Osteoblast (primary cell): ENCODE measurements at regions not wholly inside any gene's neighbourhood (a gene's known extent, or its start where the extent isn't known, plus 50 kb on each side); places are given as distances from the start of the nearest gene placed in this dataset.

Experiments
- DNase-seq: peaks from one replicate; pipeline ENCODE4 v3.0.0; 2011; ENCODE audit warnings: low spot score, mixed read lengths; ENCODE audit not compliant: insufficient read length; ENCODE audit errors: missing footprints
- H2AFZ ChIP-seq: 2 replicates; pipeline ENCODE4 v1.6.0; 2011; ENCODE audit warnings: mild to moderate bottlenecking, low read length
- H3K27ac ChIP-seq: 2 replicates; pipeline ENCODE4 v1.5.1; 2011; ENCODE audit warnings: mild to moderate bottlenecking, low read depth, low read length, moderate library complexity
- H3K27me3 ChIP-seq: 2 replicates; pipeline ENCODE4 v1.6.0; 2012; ENCODE audit warnings: mild to moderate bottlenecking, control low read depth, inconsistent platforms, low read length, moderate library complexity; ENCODE audit not compliant: insufficient read depth
- H3K36me3 ChIP-seq: 2 replicates; pipeline ENCODE4 v1.5.1; 2011; ENCODE audit warnings: mild to moderate bottlenecking, low read length, control low read depth, moderate library complexity; ENCODE audit not compliant: insufficient read depth
- H3K4me1 ChIP-seq: 2 replicates; pipeline ENCODE4 v1.5.1; 2011; ENCODE audit warnings: mild to moderate bottlenecking, low read length, control low read depth, moderate library complexity; ENCODE audit not compliant: insufficient read depth
- H3K4me2 ChIP-seq: 2 replicates; pipeline ENCODE4 v1.6.0; 2011; ENCODE audit warnings: mild to moderate bottlenecking, low read length; ENCODE audit not compliant: insufficient read depth
- H3K4me3 ChIP-seq: fragments of 200-600 bp; sonication (generic); 3 replicates; pipeline ENCODE4 v1.5.1; 2012; ENCODE audit warnings: mild to moderate bottlenecking, low read length, inconsistent platforms; ENCODE audit not compliant: insufficient read depth
- H3K79me2 ChIP-seq: 2 replicates; pipeline ENCODE4 v1.6.0; 2012; ENCODE audit warnings: mild to moderate bottlenecking, low read length, control low read depth, inconsistent platforms; ENCODE audit not compliant: insufficient read depth
- H3K9me3 ChIP-seq: 2 replicates; pipeline ENCODE4 v1.5.1; 2011; ENCODE audit warnings: low read depth, low read length, control low read depth
- H4K20me1 ChIP-seq: 2 replicates; pipeline ENCODE4 v1.6.0; 2012; ENCODE audit warnings: mild to moderate bottlenecking, low read length, control low read depth; ENCODE audit not compliant: insufficient read depth
- CTCF ChIP-seq: IDR thresholded peaks from 2 replicates; pipeline ENCODE4 v1.5.1; 2011; ENCODE audit warnings: mild to moderate bottlenecking, low read depth, low read length, moderate library complexity; ENCODE audit errors: extremely low read depth

- no peaks in the 10 kb centered on the region for H3K4me1 ChIP-seq
- no peak overlapping the region for H3K4me3 ChIP-seq
- H3K27ac ChIP-seq: no peak overlapping the region
- no peaks in the 10 kb centered on the region for H3K79me2 ChIP-seq
- no peak for DNase-seq
- no peak for TF ChIP-seq CTCF
- H3K9me3 ChIP-seq: no peaks in the 10 kb centered on the region
- no peaks in the 10 kb centered on the region for H4K20me1 ChIP-seq
- H3K4me2 ChIP-seq: no peak overlapping the region
- H2AFZ ChIP-seq: no peak overlapping the region
- H3K36me3 ChIP-seq: no peaks in the 10 kb centered on the region
- no peaks in the 10 kb centered on the region for H3K27me3 ChIP-seq
These were observed 237.0 kb downstream of the TBX15 start for GRCh38 chr1:118751166-118751565.

GRCh38 chr1:118744420-118744819 is 243.7 kb downstream of the TBX15 start:
- no peak overlapping the region for H3K4me3 ChIP-seq
- no peaks in the 10 kb centered on the region for H3K36me3 ChIP-seq
- no peaks in the 10 kb centered on the region for H3K4me1 ChIP-seq
- H3K9me3 ChIP-seq: no peaks in the 10 kb centered on the region
- H3K27ac ChIP-seq: no peak overlapping the region
- DNase-seq: peak; percentile 6
- H3K79me2 ChIP-seq: no peaks in the 10 kb centered on the region
- TF ChIP-seq CTCF: no peak
- no peak overlapping the region for H2AFZ ChIP-seq
- H3K27me3 ChIP-seq: no peaks in the 10 kb centered on the region
- H3K4me2 ChIP-seq: no peak overlapping the region
- H4K20me1 ChIP-seq: no peaks in the 10 kb centered on the region

GRCh38 chr1:118739501-118739900 is 248.6 kb downstream of the TBX15 start:
- Histone ChIP-seq H3K9me3 (no peaks in the 10 kb centered on the region), H3K36me3 (no peaks in the 10 kb centered on the region), H3K27me3 (no peaks in the 10 kb centered on the region), H2AFZ (no peak overlapping the region), H3K79me2 (no peaks in the 10 kb centered on the region), H3K4me3 (no peak overlapping the region), H3K4me2 (no peak overlapping the region), H4K20me1 (no peaks in the 10 kb centered on the region), H3K4me1 (no peaks in the 10 kb centered on the region), H3K27ac (no peak overlapping the region)
- DNase-seq: no peak
- TF ChIP-seq CTCF: no peak

- H3K4me3 ChIP-seq: no peak overlapping the region
- no peaks in the 10 kb centered on the region for H3K36me3 ChIP-seq
- no peaks in the 10 kb centered on the region for H3K79me2 ChIP-seq
- H4K20me1 ChIP-seq: no peaks in the 10 kb centered on the region
- no peak for DNase-seq
- no peak overlapping the region for H3K27ac ChIP-seq
- no peaks in the 10 kb centered on the region for H3K4me1 ChIP-seq
- H3K27me3 ChIP-seq: no peaks in the 10 kb centered on the region
- TF ChIP-seq CTCF: no peak
- no peaks in the 10 kb centered on the region for H3K9me3 ChIP-seq
- H3K4me2 ChIP-seq: no peak overlapping the region
- H2AFZ ChIP-seq: no peak overlapping the region
These were observed 251.8 kb downstream of the TBX15 start for GRCh38 chr1:118736322-118736721.
